Adrenal gland (tissue), 9 donors: ENCODE measurements at regions not wholly inside any gene's neighbourhood (a gene's known extent, or its start where the extent isn't known, plus 50 kb on each side); places are given as distances from the start of the nearest gene placed in this dataset.

Experiments
- DNase-seq, 7 donors: peaks; one replicate each; pipeline ENCODE4 v3.0.0-alpha.2; 2019 to 2020
- H3K27ac ChIP-seq, 5 donors: fragments of 200-600 bp; sonication (generic) in 4 of 5; 1 replicate in 3 of 5; 2 replicates in 2 of 5; pipeline versions ENCODE4 v1.5.1 to v1.8.0; 2016 to 2020; ENCODE audit warnings: mild to moderate bottlenecking in 1 of 5
- H3K27me3 ChIP-seq: fragments of 200-600 bp; 2 replicates; pipeline ENCODE4 v1.8.0; 2021
- H3K36me3 ChIP-seq, 2 donors: fragments of 200-600 bp; replicated peaks in 1 of 2; 1 replicate in 1 of 2; 2 replicates in 1 of 2; pipeline versions ENCODE4 v1.5.1 to v1.8.0; 2018 to 2022
- H3K4me1 ChIP-seq, 2 donors: fragments of 200-600 bp; replicated peaks in 1 of 2; 1 replicate in 1 of 2; 2 replicates in 1 of 2; pipeline versions ENCODE4 v1.5.1 to v1.8.0; 2018 to 2021
- H3K4me3 ChIP-seq, 4 donors: fragments of 200-600 bp; sonication (generic) in 3 of 4; one replicate each; pipeline ENCODE4 v1.5.1; 2016 to 2018
- H3K9me3 ChIP-seq, 3 donors: fragments of 200-600 bp; sonication (generic) in 1 of 3; replicated peaks in 1 of 3; 1 replicate in 2 of 3; 2 replicates in 1 of 3; pipeline versions ENCODE4 v1.5.1 to v1.8.0; 2016 to 2021
- POLR2A ChIP-seq, 2 donors: fragments of 450-650 bp; IDR thresholded peaks; one replicate each; pipeline ENCODE4 v1.6.1; 2017; ENCODE audit warnings: antibody characterized with exemption in 2 of 2, mild to moderate bottlenecking in 2 of 2, moderate library complexity in 1 of 2
- WGBS, 4 donors: extraction: QIAGEN DNeasy Blood & Tissue Kit in 2 of 4; methylation state at CpG; one replicate each; pipeline versions ENCODE4 v1.1.5 to v1.1.7; 2013 to 2017; 5-methylcytosine and 5-hydroxymethylcytosine counted together
- intact Hi-C, 2 donors: fragments of 100-400 bp; cut with DNase I; formaldehyde crosslinking; loops; one replicate each; pipeline versions ENCODE4 v1.14.1 to v1.15.0; 2022 to 2023
- TF ChIP-seq, protein P1 (sequence below), 6 experiments: fragments of 450-650 bp in 4 of 6; fragments of 200-600 bp in 2 of 6; sonication (generic) in 1 of 6; IDR thresholded peaks; 1 replicate in 5 of 6; 2 replicates in 1 of 6; pipeline versions ENCODE4 v1.5.1 to v1.8.0; 2016 to 2021; ENCODE audit warnings: antibody characterized with exemption in 6 of 6, mild to moderate bottlenecking in 2 of 6, moderate library complexity in 1 of 6
- donor health status: healthy with polysubstance abuse.
- donor health status: Bipolar disorder and iron deficiency.
- donor health status: DM: yes; HTN: yes; CAD: no.
- donor health status: DM: no; HTN: no; CAD: no.
- donor health status: DM: no; HTN: no; CAD: no.

DNA sequence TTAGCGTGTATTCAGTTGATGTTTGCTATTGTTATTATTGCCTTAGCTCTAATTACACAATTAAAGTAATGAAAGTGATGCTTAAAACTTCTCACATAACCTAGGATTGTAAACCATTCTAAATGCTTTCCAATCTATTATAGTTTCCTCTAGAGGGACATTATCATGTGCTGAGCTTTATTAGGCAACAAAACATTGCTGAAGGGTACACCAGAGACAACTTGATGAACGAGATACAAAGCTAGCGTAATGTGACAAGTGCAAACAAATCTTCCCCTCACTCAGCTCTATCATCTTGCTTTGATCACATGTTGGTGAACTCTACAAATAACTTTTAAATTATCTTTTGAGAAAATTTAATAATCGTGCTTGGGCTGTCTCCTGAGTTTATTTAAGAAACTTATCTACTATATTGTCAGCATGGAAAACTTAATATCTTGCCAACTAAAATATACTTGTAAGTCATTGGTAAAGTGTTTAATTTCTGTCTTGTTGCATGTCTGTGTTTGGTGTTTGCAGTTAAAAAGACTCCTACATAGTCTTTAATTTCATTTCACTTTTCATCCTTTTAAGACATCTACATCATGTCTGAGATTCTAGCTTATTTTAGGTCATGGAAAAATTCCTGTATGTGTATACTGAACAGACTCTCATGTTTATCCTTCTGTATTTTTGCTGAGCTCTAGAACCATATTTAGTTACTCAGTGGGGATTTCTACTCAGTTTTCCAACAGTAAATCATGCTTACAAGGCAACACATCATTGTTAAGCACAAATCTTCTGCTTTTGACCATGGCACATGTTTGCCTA lies 104.2 kb upstream of the ADAMTS5 start:
- TF ChIP-seq POLR2A (IDR thresholded peaks at IDR 0.05): no peak
- TF ChIP-seq, protein P1, sequence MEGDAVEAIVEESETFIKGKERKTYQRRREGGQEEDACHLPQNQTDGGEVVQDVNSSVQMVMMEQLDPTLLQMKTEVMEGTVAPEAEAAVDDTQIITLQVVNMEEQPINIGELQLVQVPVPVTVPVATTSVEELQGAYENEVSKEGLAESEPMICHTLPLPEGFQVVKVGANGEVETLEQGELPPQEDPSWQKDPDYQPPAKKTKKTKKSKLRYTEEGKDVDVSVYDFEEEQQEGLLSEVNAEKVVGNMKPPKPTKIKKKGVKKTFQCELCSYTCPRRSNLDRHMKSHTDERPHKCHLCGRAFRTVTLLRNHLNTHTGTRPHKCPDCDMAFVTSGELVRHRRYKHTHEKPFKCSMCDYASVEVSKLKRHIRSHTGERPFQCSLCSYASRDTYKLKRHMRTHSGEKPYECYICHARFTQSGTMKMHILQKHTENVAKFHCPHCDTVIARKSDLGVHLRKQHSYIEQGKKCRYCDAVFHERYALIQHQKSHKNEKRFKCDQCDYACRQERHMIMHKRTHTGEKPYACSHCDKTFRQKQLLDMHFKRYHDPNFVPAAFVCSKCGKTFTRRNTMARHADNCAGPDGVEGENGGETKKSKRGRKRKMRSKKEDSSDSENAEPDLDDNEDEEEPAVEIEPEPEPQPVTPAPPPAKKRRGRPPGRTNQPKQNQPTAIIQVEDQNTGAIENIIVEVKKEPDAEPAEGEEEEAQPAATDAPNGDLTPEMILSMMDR (IDR thresholded peaks at IDR 0.05): no peak
- 37 to 48% (median 47%) methylated on average over 4 of the region's 4 CpGs for WGBS, 4 donors
- Histone ChIP-seq H3K27ac (no peak overlapping the region), H3K9me3 (no peaks in the 10 kb centered on the region), H3K36me3 (no peaks in the 10 kb centered on the region), H3K4me1 (no peaks in the 10 kb centered on the region), H3K27me3 (no peaks in the 10 kb centered on the region), H3K4me3 (no peak overlapping the region)
- intact Hi-C loops: no loop called here
- no peak for DNase-seq

DNA sequence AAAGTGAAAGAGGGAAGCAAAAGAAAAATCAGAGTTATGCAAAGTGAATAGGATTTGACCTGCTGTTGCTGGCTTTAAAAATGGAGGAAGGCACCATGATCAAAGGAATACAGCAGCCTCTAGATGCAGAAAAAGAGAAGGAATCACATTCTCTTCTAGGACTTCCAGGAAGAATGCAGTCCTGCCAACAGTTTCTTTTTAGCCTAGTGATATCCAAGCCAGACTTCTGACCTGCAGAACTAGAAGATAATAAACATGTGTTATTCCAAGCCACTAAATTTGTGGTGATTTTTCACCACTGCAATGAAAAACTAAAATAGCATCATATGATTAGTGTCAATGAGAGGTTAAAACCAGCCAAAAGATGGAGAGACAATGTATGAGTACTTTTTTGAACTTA lies 101.9 kb upstream of the ADAMTS5 start:
- Histone ChIP-seq H3K4me1 (no peaks in the 10 kb centered on the region), H3K4me3 (no peak overlapping the region), H3K27me3 (no peaks in the 10 kb centered on the region), H3K27ac (no peak overlapping the region), H3K9me3 (peaks cover 0 to 4% (median 0%) of the 10 kb centered on the region in 3 donors), H3K36me3 (no peaks in the 10 kb centered on the region)
- DNase-seq: no peak
- TF ChIP-seq, protein P1 (IDR thresholded peaks at IDR 0.05): no peak
- no peak for TF ChIP-seq POLR2A (IDR thresholded peaks at IDR 0.05)
- intact Hi-C loops: no loop called here

DNA sequence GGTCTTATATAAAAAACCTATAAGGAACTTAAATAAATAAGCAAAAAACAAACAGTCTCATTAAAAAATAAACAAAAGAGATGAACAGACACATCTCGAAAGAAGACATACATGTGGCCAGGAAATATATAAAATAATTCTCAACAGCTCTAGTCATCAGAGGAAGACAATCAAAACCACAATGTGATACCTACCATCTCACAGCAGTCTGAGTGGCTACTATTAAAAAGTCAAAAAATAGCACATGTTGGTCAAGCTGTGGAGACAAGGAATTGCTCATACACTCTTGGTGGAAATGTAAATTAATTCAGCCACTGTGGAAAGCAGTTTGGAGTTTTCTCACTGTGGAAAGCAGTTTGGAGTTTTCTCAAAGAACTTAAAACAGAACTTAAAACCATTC lies 100.3 kb upstream of the ADAMTS5 start:
- no peak for TF ChIP-seq POLR2A (IDR thresholded peaks at IDR 0.05)
- TF ChIP-seq, protein P1 (IDR thresholded peaks at IDR 0.05): no peak
- Histone ChIP-seq H3K27ac (no peak overlapping the region), H3K27me3 (no peaks in the 10 kb centered on the region), H3K36me3 (no peaks in the 10 kb centered on the region), H3K9me3 (peaks cover 0 to 6% (median 0%) of the 10 kb centered on the region in 3 donors), H3K4me3 (no peak overlapping the region), H3K4me1 (no peaks in the 10 kb centered on the region)
- no peak for DNase-seq
- intact Hi-C loops: no loop called here
- WGBS, 4 donors: 67 to 86% (median 70%) methylated on average over 1 of the region's 1 CpG

DNA sequence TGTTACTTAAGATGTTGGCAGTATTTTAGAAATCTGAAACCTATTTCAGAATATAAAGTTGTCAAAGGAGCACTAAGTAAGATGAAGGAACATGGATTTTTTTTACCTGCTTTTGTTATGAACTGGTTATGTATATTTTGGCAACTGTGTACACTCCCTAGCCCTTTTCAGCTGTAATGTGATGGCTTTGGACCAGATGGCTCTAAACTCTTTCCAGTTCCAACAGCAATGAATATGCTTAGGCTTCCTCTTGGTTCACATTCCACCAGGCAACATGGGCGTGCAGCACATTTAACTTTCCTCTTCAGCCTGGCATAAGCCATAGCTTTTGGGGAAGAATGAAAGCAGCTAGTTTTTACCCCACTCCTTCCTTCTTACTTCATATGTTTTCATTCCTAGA lies 95.6 kb upstream of the ADAMTS5 start:
- DNase-seq: no peak
- intact Hi-C loops: no loop called here
- H3K36me3 ChIP-seq: no peaks in the 10 kb centered on the region
- H3K4me3 ChIP-seq: no peak overlapping the region
- no peak for TF ChIP-seq POLR2A (IDR thresholded peaks at IDR 0.05)
- TF ChIP-seq, protein P1 (IDR thresholded peaks at IDR 0.05): no peak
- peaks cover 0 to 6% (median 0%) of the 10 kb centered on the region in 3 donors for H3K9me3 ChIP-seq
- H3K27me3 ChIP-seq: no peaks in the 10 kb centered on the region
- 71 to 90% (median 77%) methylated on average over 1 of the region's 1 CpG for WGBS, 4 donors
- no peak overlapping the region for H3K27ac ChIP-seq
- H3K4me1 ChIP-seq: peaks cover 0 to 4% of the 10 kb centered on the region in 2 donors
